A549 (cell line): ENCODE measurements at regions not wholly inside any gene's neighbourhood (a gene's known extent, or its start where the extent isn't known, plus 50 kb on each side); places are given as distances from the start of the nearest gene placed in this dataset.

Experiments used
- BCL3 ChIP-seq: fragments of >200 bp; sonication (Bioruptor Twin); formaldehyde crosslinking; IDR thresholded peaks from 3 replicates; pipeline ENCODE4 v1.6.1; 2016
- BHLHE40 ChIP-seq: IDR thresholded peaks from 2 replicates; pipeline ENCODE4 v1.6.1; 2012; ENCODE audit warnings: low read depth, low read length, inconsistent platforms
- CBX2 ChIP-seq: fragments of 200-600 bp; sonication (generic); IDR thresholded peaks from 2 replicates; pipeline ENCODE4 v1.6.1; 2016; ENCODE audit warnings: low read depth, mild to moderate bottlenecking, borderline replicate concordance
- CBX8 ChIP-seq: fragments of 200-600 bp; sonication (generic); IDR thresholded peaks from 2 replicates; pipeline ENCODE4 v1.6.1; 2016
- CEBPB ChIP-seq, 2 experiments: fragments of >200 bp in 1 of 2; sonication (Bioruptor Twin) in 1 of 2; formaldehyde crosslinking in 1 of 2; IDR thresholded peaks; 2 replicates each; pipeline ENCODE4 v1.6.1; 2012 to 2016
- CHD4 ChIP-seq: fragments of 200-600 bp; sonication (generic); IDR thresholded peaks from 2 replicates; pipeline ENCODE4 v1.6.1; 2016; ENCODE audit warnings: antibody characterized with exemption, mild to moderate bottlenecking, borderline replicate concordance
- CTCF ChIP-seq: fragments of >200 bp; sonication (Bioruptor Twin); formaldehyde crosslinking; IDR thresholded peaks from 3 replicates; pipeline ENCODE4 v1.5.1; 2016
- EHF ChIP-seq: fragments of 250-450 bp; sonication (Bioruptor Pico); IDR thresholded peaks from 2 replicates; pipeline ENCODE4 v1.5.0; 2020; ENCODE audit warnings: mild to moderate bottlenecking
- ESRRA ChIP-seq: fragments of 150-350 bp; IDR thresholded peaks from 2 replicates; pipeline ENCODE4 v1.6.1; 2014; ENCODE audit warnings: mild to moderate bottlenecking, low read length, borderline replicate concordance
- FOSB ChIP-seq: fragments of 250-450 bp; sonication (Bioruptor Pico); IDR thresholded peaks from 2 replicates; pipeline ENCODE4 v1.5.0; 2020; ENCODE audit warnings: mild to moderate bottlenecking, moderate library complexity
- GATA3 ChIP-seq: IDR thresholded peaks from 2 replicates; pipeline ENCODE4 v1.6.1; 2012; ENCODE audit warnings: borderline replicate concordance
- HEYL ChIP-seq: fragments of 250-450 bp; sonication (Bioruptor Pico); IDR thresholded peaks from 2 replicates; pipeline ENCODE4 v1.8.0; 2021; ENCODE audit warnings: mild to moderate bottlenecking, moderate library complexity
- HMGXB4 ChIP-seq: fragments of 250-450 bp; sonication (Bioruptor Pico); IDR thresholded peaks from 2 replicates; pipeline ENCODE4 v1.5.0; 2021; ENCODE audit warnings: mild to moderate bottlenecking, moderate library complexity, borderline replicate concordance
- JUNB ChIP-seq: fragments of >200 bp; sonication (Bioruptor Twin); formaldehyde crosslinking; IDR thresholded peaks from 2 replicates; pipeline ENCODE4 v1.6.1; 2016
- KDM1A ChIP-seq: fragments of 200-600 bp; sonication (generic); IDR thresholded peaks from 2 replicates; pipeline ENCODE4 v1.6.1; 2016; ENCODE audit warnings: low read depth, mild to moderate bottlenecking
- KDM5A ChIP-seq: fragments of 200-600 bp; sonication (generic); IDR thresholded peaks from 2 replicates; pipeline ENCODE4 v1.6.1; 2016; ENCODE audit warnings: antibody characterized with exemption, mild to moderate bottlenecking
- MAFK ChIP-seq: fragments of 450-650 bp; IDR thresholded peaks from 2 replicates; pipeline ENCODE4 v1.6.1; 2014; ENCODE audit not compliant: partially characterized antibody
- NPAS2 ChIP-seq: fragments of 250-450 bp; sonication (Bioruptor Pico); IDR thresholded peaks from 2 replicates; pipeline ENCODE4 v1.8.0; 2022; ENCODE audit warnings: mild to moderate bottlenecking, moderate library complexity, borderline replicate concordance
- NR3C1 ChIP-seq: fragments of >200 bp; sonication (Bioruptor Twin); formaldehyde crosslinking; IDR thresholded peaks from 3 replicates; pipeline ENCODE4 v1.6.1; 2017
- POLR2AphosphoS2 ChIP-seq: conservative IDR thresholded peaks from 2 replicates; pipeline ENCODE4 v1.6.1; 2012; ENCODE audit warnings: low read length, improper control_type of control experiment, inconsistent platforms
- RARB ChIP-seq: fragments of 250-450 bp; sonication (Bioruptor Pico); IDR thresholded peaks from 2 replicates; pipeline ENCODE4 v1.8.0; 2021; ENCODE audit warnings: mild to moderate bottlenecking, moderate library complexity
- REST ChIP-seq: fragments of 200-600 bp; sonication (generic); IDR thresholded peaks from 2 replicates; pipeline ENCODE4 v1.6.1; 2016; ENCODE audit warnings: antibody characterized with exemption, mild to moderate bottlenecking, moderate library complexity
- RFX5 ChIP-seq: fragments of 450-650 bp; IDR thresholded peaks from 2 replicates; pipeline ENCODE4 v1.7.1; 2014; ENCODE audit warnings: antibody characterized with exemption, mild to moderate bottlenecking, moderate library complexity
- RNF2 ChIP-seq: fragments of 200-600 bp; sonication (generic); IDR thresholded peaks from 2 replicates; pipeline ENCODE4 v1.6.1; 2016; ENCODE audit warnings: low read depth, mild to moderate bottlenecking, antibody characterized with exemption, moderate library complexity, borderline replicate concordance
- SREBF2 ChIP-seq: fragments of 450-650 bp; IDR thresholded peaks from 2 replicates; pipeline ENCODE4 v1.6.1; 2014; ENCODE audit warnings: mild to moderate bottlenecking, moderate library complexity
- TFCP2L1 ChIP-seq: fragments of 250-450 bp; sonication (Bioruptor Pico); IDR thresholded peaks from 2 replicates; pipeline ENCODE4 v1.5.0; 2021; ENCODE audit warnings: mild to moderate bottlenecking
- TP53 ChIP-seq: fragments of 250-450 bp; sonication (Bioruptor Pico); IDR thresholded peaks from 2 replicates; pipeline ENCODE4 v1.5.0; 2021; ENCODE audit warnings: mild to moderate bottlenecking, moderate library complexity
- USF2 ChIP-seq: fragments of 450-650 bp; IDR thresholded peaks from 2 replicates; pipeline ENCODE4 v1.6.1; 2014; ENCODE audit warnings: antibody characterized with exemption
- ZNF302 ChIP-seq: fragments of 250-450 bp; sonication (Bioruptor Pico); IDR thresholded peaks from 2 replicates; pipeline ENCODE4 v1.9.0; 2021; ENCODE audit warnings: inconsistent platforms, mild to moderate bottlenecking, moderate library complexity
- ZSCAN20 ChIP-seq: fragments of 250-450 bp; sonication (Bioruptor Pico); IDR thresholded peaks from 2 replicates; pipeline ENCODE4 v1.8.0; 2022; ENCODE audit warnings: mild to moderate bottlenecking, moderate library complexity
- TF ChIP-seq, protein P1 (sequence below): IDR thresholded peaks from 2 replicates; pipeline ENCODE4 v1.6.1; 2012; ENCODE audit warnings: low read depth, borderline replicate concordance

DNA sequence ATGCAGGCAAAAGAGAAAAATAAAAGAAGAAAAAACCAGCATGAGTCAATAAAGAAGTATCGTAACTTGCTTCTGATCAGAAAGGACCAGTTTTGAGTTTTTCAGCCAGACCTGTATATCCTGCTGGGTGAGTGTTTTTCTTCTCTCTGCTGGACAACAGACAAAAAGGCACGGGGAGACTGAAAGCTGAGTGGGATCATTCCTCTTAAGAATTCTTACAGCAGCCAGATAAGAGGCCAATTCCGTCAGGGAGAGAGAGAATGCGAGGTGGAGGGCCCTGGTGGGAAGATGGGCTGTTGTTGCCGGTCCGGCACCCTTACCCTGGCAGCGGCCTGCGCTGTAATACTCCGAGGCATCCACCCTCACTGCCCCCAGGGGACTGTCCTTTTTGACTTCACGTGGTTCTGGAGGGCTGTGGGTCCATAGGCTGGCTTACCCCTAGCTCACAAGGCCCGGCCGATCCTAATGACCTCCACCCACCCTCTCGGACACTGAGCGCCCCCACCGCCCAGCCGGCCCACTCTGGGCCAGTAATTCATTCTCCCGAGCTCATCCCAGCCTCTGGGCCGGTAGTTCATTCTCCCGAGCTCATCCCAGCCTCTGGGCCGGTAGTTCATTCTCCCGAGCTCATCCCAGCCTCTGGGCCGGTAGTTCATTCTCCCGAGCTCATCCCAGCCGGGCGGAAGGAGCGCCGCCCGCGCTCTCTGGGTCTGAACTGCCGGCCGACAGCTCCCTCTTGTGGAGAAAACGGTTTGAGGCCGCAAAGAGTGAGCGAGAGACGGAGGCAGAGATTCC, 118.3 kb upstream of the SIRPA start (continued):
- no peak; the same call in 1 of the 2 replicates for TF ChIP-seq HMGXB4 (CRISPR knock-in tag)
- TF ChIP-seq HEYL = no peak
- TF ChIP-seq ZSCAN20 (CRISPR knock-in tag) = no peak
- no peak for TF ChIP-seq BHLHE40
- TF ChIP-seq JUNB = no peak
- TF ChIP-seq NPAS2 = no peak
- no peak for TF ChIP-seq RNF2
- TF ChIP-seq KDM5A = peak; percentile 74
- TF ChIP-seq, protein P1, sequence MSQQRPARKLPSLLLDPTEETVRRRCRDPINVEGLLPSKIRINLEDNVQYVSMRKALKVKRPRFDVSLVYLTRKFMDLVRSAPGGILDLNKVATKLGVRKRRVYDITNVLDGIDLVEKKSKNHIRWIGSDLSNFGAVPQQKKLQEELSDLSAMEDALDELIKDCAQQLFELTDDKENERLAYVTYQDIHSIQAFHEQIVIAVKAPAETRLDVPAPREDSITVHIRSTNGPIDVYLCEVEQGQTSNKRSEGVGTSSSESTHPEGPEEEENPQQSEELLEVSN = no peak
- no peak for TF ChIP-seq USF2
- no peak for TF ChIP-seq SREBF2
- no peak for TF ChIP-seq GATA3
- TF ChIP-seq BCL3 = 0 out of 3 replicates have a peak, but pooled peaks have one; percentile 26
- no peak for TF ChIP-seq TP53 (CRISPR knock-in tag)
- no peak for TF ChIP-seq CEBPB (IDR thresholded peaks at IDR 0.05)
- TF ChIP-seq ESRRA = no peak
- TF ChIP-seq ZNF302 (CRISPR knock-in tag) = no peak
- no peak for TF ChIP-seq CHD4
- no peak for TF ChIP-seq REST
- TF ChIP-seq EHF (CRISPR knock-in tag) = no peak
- no peak for TF ChIP-seq MAFK
- TF ChIP-seq CBX8 = no peak
- no peak for TF ChIP-seq KDM1A
- peak; percentile 76 for TF ChIP-seq CTCF
- no peak for TF ChIP-seq RFX5
- TF ChIP-seq FOSB (CRISPR knock-in tag) = no peak
- no peak for TF ChIP-seq RARB
- no peak for TF ChIP-seq CBX2
- no peak for TF ChIP-seq TFCP2L1 (CRISPR knock-in tag)
- no peak for TF ChIP-seq POLR2AphosphoS2
- TF ChIP-seq NR3C1 = no peak
